ENCODE measurements at regions not wholly inside any gene's neighbourhood (a gene's known extent, or its start where the extent isn't known, plus 50 kb on each side); places are given as distances from the start of the nearest gene placed in this dataset.

DNA sequence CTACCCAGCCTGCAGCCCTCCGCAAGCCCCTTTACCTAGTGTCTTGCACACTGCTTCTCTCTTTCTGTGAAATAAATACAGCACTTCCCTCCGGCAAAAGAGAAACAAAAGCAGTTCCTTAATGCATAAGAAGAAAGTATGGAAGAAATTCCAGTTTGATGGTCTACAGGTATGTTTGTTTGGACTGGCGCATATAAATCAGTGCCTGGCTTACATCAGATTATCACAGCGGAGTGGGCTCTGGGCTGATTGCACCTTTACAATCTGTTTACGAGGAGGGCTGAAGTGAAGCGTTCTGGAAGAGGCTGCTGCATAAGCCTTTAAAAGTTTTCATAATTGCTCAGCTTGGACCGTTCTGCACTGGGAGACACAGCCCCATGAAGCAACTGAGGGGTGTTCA, 153.5 kb upstream of the FOXF1 start:
- DNase-seq: no peak

- DNase-seq: no peak
Observed at GRCh38 chr16:86357303-86357702, 153.0 kb upstream of the FOXF1 start.

DNA sequence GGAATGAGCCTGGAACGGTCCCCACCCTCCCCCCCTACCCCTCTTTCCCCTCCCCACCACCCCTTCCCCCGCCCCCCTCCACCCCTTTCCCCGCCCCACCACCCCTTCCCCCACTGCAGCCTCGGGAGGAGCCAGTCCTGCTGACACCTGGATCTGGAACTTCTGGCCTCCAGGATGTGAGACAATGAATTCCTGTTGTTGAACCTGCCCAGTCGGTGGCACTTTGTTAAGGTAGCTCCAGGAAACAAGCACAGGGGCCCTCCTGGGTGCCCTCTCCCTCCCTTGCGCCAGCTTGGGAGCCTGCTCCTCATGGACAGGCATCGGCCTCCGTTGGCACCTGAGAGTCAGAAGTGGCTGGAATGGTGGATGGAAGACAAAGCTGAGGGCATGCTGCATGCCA, 152.4 kb upstream of the FOXF1 start:
- DNase-seq: no peak

GRCh38 chr16:86359571-86359970, 150.8 kb upstream of the FOXF1 start:
- DNase-seq: no peak

DNA sequence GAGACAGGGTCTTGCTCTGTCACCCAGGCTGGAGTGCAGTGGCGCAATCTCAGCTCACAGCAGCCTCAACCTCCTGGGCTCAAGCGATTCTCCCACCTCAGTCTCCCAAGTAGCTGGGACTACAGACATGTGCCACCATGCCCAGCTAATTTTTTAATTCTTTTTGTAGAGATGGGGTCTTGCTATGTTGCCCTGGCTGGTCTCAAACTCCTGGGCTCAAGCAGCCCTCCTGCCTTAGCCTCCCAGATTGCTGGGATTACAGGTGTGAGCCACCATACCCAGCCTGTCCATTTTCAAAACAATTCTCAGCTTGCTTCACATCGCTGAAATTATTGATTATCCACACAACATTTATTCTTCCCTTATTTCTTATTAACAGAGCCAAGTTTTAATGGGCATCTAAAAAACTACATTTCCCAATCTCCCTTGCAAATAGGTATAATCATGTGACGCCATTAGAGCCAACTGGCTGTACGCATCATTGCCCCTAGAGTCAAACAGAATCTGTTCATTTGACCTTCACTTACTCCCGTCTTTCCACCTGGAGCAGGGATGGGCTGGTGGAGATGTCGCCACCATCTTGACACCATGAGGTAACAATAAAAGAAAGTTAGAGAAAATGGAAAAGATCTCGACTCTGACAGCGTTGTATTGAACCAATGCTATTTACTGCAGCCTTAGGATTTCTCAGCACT, 148.0 kb upstream of the FOXF1 start:
- DNase-seq: no peak

DNA sequence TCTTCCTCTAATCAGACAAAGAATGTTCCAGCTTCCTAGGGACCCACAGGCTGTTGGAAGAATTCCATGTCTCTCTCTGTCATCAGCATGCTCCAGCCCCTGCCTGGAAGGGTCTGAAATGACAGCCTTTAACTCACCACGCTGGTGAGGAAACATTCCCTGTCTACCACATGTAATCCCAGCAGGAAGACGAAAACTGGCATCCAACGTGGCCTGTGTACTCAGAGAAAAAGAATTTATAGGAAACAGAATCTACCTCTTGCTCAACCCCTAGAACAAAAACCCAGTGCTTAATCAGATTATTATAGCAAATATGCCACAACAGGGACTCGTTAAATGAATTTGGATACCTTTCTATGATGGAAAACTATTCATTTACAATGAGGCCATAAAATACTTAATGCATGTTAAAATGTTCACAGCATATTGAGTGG, 147.3 kb upstream of the FOXF1 start:
- no peak for DNase-seq

DNA sequence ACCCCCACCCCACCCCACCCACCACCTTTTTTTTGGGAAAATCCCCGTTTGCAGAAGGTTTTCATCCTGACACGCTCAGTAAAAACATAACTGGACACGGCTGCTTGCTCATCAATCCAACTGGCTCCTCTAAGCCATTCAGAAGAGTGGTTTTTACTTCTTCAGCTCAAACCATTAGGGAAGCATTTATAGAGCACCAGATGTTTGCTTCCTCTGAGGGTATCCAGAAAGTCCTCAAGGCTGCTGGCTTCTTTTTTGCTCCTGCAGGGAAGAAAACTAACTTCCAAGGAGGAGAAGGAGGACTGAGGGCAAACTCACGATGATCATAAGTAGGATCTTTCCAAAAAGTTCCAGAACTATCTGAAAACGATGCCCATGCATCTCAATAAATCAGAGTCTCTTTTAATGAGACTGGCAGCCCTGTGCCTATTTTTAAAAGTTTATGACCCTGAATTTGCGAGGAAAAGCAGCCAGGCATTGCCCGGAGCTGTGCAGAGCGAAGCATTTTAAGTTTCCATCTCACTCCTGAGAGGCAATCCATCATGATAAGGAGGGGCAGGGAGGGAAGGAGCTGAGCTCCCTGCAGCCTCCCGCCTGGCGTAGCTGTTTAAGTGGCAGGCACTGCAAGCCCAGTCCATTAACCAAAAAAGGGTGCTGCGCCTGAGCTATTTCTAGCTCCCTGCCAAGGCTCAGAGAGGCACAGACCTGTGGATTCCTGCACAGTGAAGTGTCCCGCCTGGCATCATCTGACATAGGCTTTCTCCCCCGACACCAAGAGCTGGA, 146.3 kb upstream of the FOXF1 start:
- DNase-seq: no peak

DNA sequence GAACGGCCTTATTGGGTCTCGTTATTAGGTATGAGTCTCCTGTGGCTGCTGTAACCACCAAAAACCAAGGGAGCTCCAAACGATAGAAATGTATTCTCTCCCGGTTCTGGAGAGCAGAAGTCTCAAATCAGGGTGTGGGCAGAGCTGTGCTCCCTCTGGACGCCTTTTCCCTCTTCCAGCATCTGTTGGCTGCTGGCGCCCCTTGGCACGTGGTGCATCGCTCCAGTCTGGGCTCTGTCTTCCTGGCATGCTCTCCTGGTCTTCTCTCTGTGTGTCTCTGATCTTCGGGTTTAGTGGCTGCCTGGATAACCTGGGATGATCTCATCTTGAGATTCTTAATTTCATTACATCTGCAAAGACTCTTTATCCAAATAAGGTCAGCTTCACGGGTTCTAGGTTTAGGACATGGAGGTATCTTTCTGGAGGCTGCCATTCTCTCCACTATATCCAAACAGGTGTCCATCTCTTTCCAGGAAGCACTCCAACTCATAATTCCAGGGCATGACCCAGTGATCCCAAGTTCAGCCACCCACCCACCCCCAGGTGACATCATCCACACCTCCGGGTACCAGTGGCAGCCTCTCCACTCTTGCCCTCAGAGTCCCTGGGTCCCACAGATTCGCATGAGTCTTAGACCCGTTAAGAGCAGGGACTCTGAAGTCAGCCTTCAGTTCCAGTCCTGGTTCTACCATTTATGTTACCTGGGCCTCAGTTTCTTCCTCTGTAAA, 145.5 kb upstream of the FOXF1 start:
- DNase-seq: no peak

DNA sequence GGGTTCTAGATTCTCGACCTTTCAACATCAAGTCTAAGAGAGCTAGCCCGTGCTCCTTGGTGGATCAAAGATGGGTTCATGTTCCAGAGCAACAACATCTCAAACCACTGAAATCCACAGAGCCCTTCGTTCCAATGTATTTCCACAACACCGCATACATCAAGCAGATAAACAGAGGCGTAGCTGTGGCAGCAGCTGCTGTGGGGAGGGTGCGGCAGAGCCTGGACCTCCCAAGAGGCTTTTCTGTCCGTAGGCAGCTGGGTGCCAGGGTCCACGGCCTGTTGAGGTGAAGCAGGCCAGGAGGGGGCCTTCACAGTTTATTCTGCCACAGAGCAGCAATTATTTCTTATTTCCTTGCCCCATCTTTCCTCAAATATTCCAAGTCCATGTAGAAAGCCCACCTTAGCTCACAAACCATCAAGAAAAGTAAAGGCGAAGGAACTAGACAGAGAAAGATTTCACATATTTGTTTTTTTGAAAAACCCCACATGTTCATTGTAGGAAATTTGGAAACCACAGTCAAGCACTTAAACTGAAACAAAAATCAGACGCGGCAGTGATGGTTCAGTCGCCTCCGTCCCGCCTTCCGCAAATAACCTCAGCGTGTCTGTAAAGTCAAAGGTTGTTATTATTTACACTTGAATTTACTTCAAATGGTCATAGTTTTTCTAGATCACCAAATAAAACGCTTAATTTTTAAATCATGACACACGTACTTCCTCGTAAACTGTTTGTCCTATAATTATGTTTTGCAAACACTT, 144.6 kb upstream of the FOXF1 start:
- no peak for DNase-seq

DNA sequence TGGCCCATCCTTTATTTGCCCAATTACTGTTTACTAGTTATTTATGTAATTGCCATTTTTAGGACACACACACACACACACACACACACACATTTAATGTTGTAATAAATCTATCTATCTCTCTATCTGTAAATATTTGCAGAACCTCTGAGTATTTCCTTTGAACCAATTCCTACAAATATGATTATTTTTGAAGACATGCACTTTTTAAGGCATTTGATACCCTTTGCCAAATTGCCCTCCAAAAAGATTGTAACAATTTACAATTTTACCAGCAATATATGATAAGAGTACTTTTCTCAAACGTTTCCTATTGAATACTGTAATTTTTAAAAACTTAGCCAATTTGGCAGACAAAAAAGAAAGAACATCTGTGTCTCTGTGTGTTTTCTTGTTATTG, 143.8 kb upstream of the FOXF1 start:
- DNase-seq: no peak

- DNase-seq: no peak
Observed at GRCh38 chr16:86367291-86368072, 142.8 kb upstream of the FOXF1 start.

DNA sequence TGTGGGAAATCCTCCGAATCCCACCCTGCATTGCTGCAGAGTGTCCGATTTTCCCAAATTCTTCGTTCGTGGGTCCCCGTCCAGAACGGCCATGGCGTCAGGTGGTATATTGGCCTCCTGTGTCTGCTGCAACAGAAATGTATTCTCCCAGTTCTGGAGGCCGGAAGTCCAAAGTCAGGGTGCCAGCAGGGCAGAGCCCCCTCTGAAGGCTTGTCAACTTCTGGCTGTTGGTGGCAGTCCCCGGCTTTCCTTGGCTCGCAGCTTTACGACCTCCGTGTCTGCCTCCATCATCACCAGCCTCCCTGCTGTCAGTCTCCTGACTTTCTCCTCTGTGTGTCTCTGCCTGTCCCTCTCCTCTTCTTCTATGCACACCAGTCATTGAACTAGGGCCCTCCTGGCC, 142.1 kb upstream of the FOXF1 start:
- no peak for DNase-seq

DNA sequence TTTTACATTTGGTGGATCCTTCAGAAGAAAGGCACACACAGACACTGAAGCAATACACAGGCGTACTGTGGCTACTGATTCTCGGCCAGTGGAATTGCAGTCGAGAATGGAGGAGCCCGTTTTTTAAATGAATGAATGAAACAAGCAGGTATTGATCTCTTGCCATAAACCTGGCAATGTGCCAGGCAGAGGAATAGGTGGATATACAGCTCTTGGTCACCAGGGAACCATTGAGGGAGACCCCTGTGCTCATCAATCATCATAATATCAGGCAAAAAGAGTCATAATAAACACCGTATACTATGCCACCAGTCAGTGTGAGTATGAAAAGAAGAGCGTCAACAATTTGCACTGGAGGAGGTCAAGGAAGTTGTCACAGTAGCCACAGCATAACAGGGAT, 140.3 kb upstream of the FOXF1 start:
- no peak for DNase-seq

DNA sequence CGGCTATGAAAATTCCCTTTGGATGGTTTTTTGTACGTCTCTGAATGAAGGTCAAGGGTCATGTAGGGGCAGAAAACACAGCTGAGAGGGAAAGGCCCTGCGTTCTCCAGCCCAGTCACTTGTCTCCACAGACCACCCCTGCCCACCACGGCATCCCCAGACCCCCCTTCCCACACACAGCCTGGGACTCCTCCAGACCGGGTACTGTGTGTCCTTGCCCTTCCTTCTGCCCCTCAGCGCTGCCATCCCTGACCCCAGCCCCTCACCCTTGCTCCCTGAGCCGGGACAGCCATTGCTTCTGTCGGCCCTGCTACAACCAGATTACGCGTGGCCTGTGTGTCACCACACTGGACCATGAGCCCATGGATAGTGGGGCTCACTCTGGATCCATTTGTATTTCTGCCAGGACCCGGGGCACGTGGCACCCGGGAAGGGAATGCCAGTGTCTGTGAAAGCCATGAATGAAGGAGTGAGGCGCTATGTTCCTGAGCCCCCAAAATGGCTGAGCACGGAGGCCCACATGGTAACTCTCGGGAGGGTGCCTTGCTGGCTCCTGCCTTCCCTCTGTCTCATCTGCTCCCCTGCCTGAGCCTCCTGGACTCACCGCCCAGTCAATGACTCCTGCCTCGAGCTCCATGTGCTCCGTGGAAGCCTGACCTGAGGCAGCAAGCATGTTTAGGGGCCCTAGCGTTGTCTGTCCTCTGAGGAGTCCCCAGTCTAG, 139.1 kb upstream of the FOXF1 start:
- DNase-seq: no peak

DNA sequence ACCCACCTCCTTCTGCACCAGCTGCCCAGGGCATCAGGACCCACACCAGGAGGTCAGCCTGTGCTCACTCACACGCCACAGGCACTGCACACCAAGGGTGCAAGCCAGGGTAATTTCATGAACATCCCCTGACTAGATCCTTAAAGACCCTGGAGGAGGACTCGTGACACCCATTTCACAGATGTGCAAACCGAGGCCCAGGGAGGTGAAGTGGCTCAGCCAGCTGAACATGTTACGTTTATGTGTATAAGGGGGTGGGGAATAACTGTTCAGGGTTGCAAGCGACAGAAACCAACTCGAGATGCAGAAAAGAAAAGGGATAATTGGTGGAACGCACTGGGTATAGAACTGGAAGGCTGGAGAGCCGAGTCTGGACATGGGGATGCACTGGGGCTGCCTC, 138.1 kb upstream of the FOXF1 start:
- DNase-seq: no peak

DNA sequence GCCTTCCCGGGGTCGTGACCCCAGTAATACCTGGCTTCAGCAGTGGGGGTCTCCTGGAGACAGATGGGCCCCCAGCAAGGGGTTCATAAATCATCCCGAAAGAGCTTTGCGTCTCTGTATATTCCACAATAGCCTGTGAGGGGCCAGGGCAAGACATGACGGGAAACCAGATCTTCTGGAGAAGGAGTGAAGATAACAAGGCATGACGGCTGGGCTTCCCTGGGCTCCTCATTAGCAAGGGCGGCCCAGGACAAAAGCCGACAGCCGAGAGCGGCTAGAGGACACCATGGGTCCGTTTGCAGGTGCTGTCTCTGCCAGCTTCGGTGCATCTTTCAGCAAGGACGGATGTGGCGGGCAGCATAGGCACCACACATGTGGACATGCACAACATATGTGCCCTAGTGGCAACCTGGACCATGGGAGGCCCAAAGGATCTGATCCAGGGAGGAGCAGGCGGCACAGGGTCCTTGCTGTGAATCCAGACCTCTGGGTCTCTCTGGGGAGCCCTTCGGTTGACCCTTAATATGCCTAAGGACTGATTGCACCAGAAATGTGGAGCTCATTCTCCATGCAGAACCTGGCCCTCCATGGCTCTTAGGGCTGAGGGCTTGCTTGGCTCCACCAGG, 136.9 kb upstream of the FOXF1 start:
- no peak for DNase-seq

DNA sequence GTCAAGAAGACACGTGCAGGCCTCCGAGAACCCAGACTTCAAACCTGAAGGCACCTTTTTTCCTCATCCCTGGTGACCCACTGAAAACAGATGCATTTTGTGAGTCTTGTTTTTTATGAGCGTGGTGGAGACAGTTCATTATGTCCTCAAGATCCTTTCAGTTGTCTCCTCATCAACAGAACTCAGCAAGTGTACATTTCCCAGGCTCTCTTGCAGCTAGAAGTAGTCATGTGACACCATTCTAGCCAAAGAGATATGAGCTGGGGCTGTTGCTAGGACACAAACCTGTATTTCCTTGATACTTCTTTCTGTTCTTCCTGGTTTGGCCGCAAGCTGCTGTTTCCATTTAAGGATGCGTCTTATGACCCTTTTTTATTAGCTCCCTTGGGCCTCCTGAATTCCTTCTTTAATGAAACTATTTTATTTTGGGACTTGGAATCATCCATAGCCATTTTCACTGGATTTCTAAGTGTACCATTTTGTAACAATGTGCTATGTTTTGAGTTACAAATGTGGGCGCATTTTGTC, 135.7 kb upstream of the FOXF1 start:
- no peak for DNase-seq

- DNase-seq: no peak
Observed at GRCh38 chr16:86375364-86375763, 135.0 kb upstream of the FOXF1 start.

DNA sequence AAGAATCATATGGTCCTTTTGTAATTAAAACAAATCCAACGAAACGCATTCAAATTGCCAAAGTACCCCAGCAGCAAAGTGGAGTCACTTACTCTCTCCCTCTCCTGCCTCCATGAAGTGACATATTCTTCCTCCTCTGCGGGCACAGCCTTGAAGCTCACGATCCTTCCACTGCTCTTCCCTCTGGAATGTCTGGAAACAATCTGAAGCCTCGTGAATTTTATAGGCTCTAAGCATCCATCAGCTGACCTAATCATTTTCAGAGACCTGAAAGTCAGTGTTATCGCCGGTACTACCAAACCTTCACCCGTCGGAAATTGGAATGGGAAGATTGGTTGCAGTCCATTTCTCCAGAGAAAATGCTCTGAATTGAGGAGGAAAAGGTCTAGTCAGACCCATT, 134.5 kb upstream of the FOXF1 start:
- DNase-seq: no peak

GRCh38 chr16:86376837-86377236, 133.5 kb upstream of the FOXF1 start:
- peak; percentile 35 for DNase-seq

Data from suppressor macrophage treated with lipopolysaccharide for 4 hours (primary cell).